HepG2 (cell line): ENCODE measurements at regions not wholly inside any gene's neighbourhood (a gene's known extent, or its start where the extent isn't known, plus 50 kb on each side); places are given as distances from the start of the nearest gene placed in this dataset.

Experiments
- ATAC-seq: fragments of 200-7000 bp; cut with Tn5 transposase; 3 replicates; pipeline ENCODE4 v1.9.1; 2020; ENCODE audit warnings: mild to moderate bottlenecking, moderate library complexity
- BruUV-seq: library from RNA; stranded (reverse); fragments of 400-500 nt; replicated peaks from 2 replicates; lab custom pipeline; 2021; lab: Mats Ljungman, UMichigan
- CTCF ChIA-PET: fragments of 300-600 bp; formaldehyde crosslinking; extraction: SDS; loops from one replicate; lab custom pipeline; 2021; ENCODE audit warnings: low total read pairs, inconsistent platforms, low intra/inter-chr PET ratio; lab: Yijun Ruan, JAX
- POLR2A ChIA-PET: fragments of 350-600 bp; sonication (Branson Sonifier 250); formaldehyde crosslinking; loops from one replicate; lab custom pipeline; 2020; ENCODE audit warnings: antibody characterized with exemption, inconsistent platforms; lab: Yijun Ruan, JAX
- DNase-seq: peaks from one replicate; pipeline ENCODE4 v3.0.0-alpha.2; 2015; ENCODE audit warnings: low spot score
- FAIRE-seq: peaks from 3 replicates; lab custom pipeline; 2011; peaks lifted over from hg19 to GRCh38; lab: Jason Lieb, UNC
- H2AFZ ChIP-seq: one replicate; pipeline ENCODE4 v1.6.1; 2011; ENCODE audit warnings: low read length, inconsistent platforms
- H3K27ac ChIP-seq: fragments of 300-600 bp; 3 replicates; pipeline ENCODE4 v1.8.0; 2011; ENCODE audit warnings: mixed run types, mild to moderate bottlenecking, mixed read lengths, low read length, inconsistent platforms; ENCODE audit not compliant: insufficient read depth; ENCODE audit errors: extremely low read length
- H3K27me3 ChIP-seq, 2 experiments: fragments of 200-600 bp in 1 of 2; 2 replicates in 1 of 2; 3 replicates in 1 of 2; pipeline versions ENCODE4 v1.6.0 to v1.8.0; 2011; ENCODE audit warnings: low read length in 2 of 2, mild to moderate bottlenecking in 2 of 2, moderate library complexity in 2 of 2, inconsistent platforms in 1 of 2; ENCODE audit not compliant: insufficient read depth in 2 of 2, control insufficient read depth in 1 of 2
- H3K36me3 ChIP-seq, 2 experiments: fragments of 200-600 bp in 1 of 2; replicated peaks in 1 of 2; 2 replicates in 1 of 2; 3 replicates in 1 of 2; pipeline versions ENCODE4 v1.5.1 to v1.8.0; 2011; ENCODE audit warnings: low read length in 2 of 2, inconsistent platforms in 1 of 2; ENCODE audit not compliant: insufficient read depth in 2 of 2, control insufficient read depth in 1 of 2
- H3K4me1 ChIP-seq: 2 replicates; pipeline ENCODE4 v1.5.1; 2012; ENCODE audit warnings: low read length, inconsistent platforms; ENCODE audit not compliant: insufficient read depth
- H3K4me2 ChIP-seq: 2 replicates; pipeline ENCODE4 v1.6.0; 2011; ENCODE audit warnings: low read depth, low read length, inconsistent platforms
- H3K4me3 ChIP-seq, 3 experiments: fragments of 200-600 bp in 1 of 3; sonication (generic), shearing (Covaris generic) in 1 of 3; replicated peaks in 1 of 3; 2 replicates each; pipeline ENCODE4 v1.5.1; 2011 to 2016; ENCODE audit warnings: low read length in 3 of 3, inconsistent platforms in 2 of 3, low read depth in 2 of 3, mild to moderate bottlenecking in 2 of 3, control low read depth in 1 of 3, mixed read lengths in 1 of 3; ENCODE audit not compliant: insufficient read depth in 1 of 3
- H3K79me2 ChIP-seq: one replicate; pipeline ENCODE4 v1.6.1; 2011; ENCODE audit warnings: low read length, inconsistent platforms; ENCODE audit not compliant: insufficient read depth
- H3K9ac ChIP-seq: 2 replicates; pipeline ENCODE4 v1.6.0; 2011; ENCODE audit warnings: mild to moderate bottlenecking, low read depth, low read length, inconsistent platforms; ENCODE audit not compliant: insufficient read depth
- H3K9me3 ChIP-seq: 2 replicates; pipeline ENCODE4 v1.5.1; 2012; ENCODE audit warnings: mild to moderate bottlenecking, low read length
- H4K20me1 ChIP-seq: 2 replicates; pipeline ENCODE4 v1.6.0; 2011; ENCODE audit warnings: inconsistent platforms, mild to moderate bottlenecking, low read length, moderate library complexity; ENCODE audit not compliant: insufficient read depth
- CHD4 ChIP-seq: fragments of 200-600 bp; sonication (generic); IDR thresholded peaks from 2 replicates; pipeline ENCODE4 v1.7.0; 2017; ENCODE audit warnings: mild to moderate bottlenecking, low read length, borderline replicate concordance
- ESRRA ChIP-seq: sonication (generic); formaldehyde crosslinking; IDR thresholded peaks from 2 replicates; pipeline ENCODE4 v1.5.1; 2020; ENCODE audit warnings: mild to moderate bottlenecking, low read depth, missing genetic modification reagents
- EZH2 ChIP-seq: conservative IDR thresholded peaks from 2 replicates; pipeline ENCODE4 v1.6.1; 2012; ENCODE audit warnings: mild to moderate bottlenecking, low read depth, low read length, moderate library complexity
- FOXO1 ChIP-seq: sonication (generic); formaldehyde crosslinking; IDR thresholded peaks from 2 replicates; pipeline ENCODE4 v1.4.0; 2020; ENCODE audit warnings: missing genetic modification reagents
- GFI1 ChIP-seq: sonication (generic); formaldehyde crosslinking; IDR thresholded peaks from 2 replicates; pipeline ENCODE4 v1.5.0; 2020; ENCODE audit warnings: missing genetic modification reagents, mild to moderate bottlenecking, borderline replicate concordance
- HNRNPK ChIP-seq: fragments of 200-400 bp; formaldehyde crosslinking; IDR thresholded peaks from 2 replicates; pipeline ENCODE4 v1.6.1; 2018; ENCODE audit warnings: low read length, low read depth, moderate library complexity, mild to moderate bottlenecking; ENCODE audit not compliant: poor library complexity, severe bottlenecking
- KDM4B ChIP-seq: sonication (generic); formaldehyde crosslinking; IDR thresholded peaks from 2 replicates; pipeline ENCODE4 v1.4.0; 2020; ENCODE audit warnings: missing genetic modification reagents
- LCORL ChIP-seq, 2 experiments: fragments of 450-650 bp in 1 of 2; sonication (generic) in 1 of 2; formaldehyde crosslinking in 1 of 2; IDR thresholded peaks; 2 replicates each; pipeline versions ENCODE4 v1.5.0 to v1.6.1; 2017 to 2020; ENCODE audit warnings: antibody characterized with exemption in 1 of 2, missing genetic modification reagents in 1 of 2
- MBNL3 ChIP-seq: fragments of 250-450 bp; sonication (Bioruptor Pico); conservative IDR thresholded peaks from 2 replicates; pipeline ENCODE4 v1.8.0; 2022; ENCODE audit warnings: mild to moderate bottlenecking, inconsistent platforms
- MTA3 ChIP-seq: sonication (generic); formaldehyde crosslinking; IDR thresholded peaks from 2 replicates; pipeline ENCODE4 v1.4.0; 2020; ENCODE audit warnings: missing genetic modification reagents
- PCBP1 ChIP-seq: fragments of 200-400 bp; formaldehyde crosslinking; IDR thresholded peaks from 2 replicates; pipeline ENCODE4 v1.6.1; 2017; ENCODE audit warnings: mild to moderate bottlenecking, low read depth, low read length, borderline replicate concordance
- RFX5 ChIP-seq: IDR thresholded peaks from 2 replicates; pipeline ENCODE4 v1.6.1; 2011; ENCODE audit warnings: low read depth, low read length, improper control_type of control experiment
- SNRNP70 ChIP-seq: fragments of 200-400 bp; formaldehyde crosslinking; IDR thresholded peaks from 2 replicates; pipeline ENCODE4 v1.6.1; 2017; ENCODE audit warnings: mild to moderate bottlenecking, low read depth, low read length, moderate library complexity
- ZNF263 ChIP-seq: sonication (generic); formaldehyde crosslinking; IDR thresholded peaks from 2 replicates; pipeline ENCODE4 v1.4.0; 2020; ENCODE audit warnings: missing genetic modification reagents
- ZNF468 ChIP-seq: sonication (generic); formaldehyde crosslinking; IDR thresholded peaks from 2 replicates; pipeline ENCODE4 v1.8.0; 2022; ENCODE audit warnings: mild to moderate bottlenecking, moderate library complexity, missing genetic modification reagents
- ZNF549 ChIP-seq: sonication (generic); formaldehyde crosslinking; IDR thresholded peaks from 2 replicates; pipeline ENCODE4 v1.5.0; 2020; ENCODE audit warnings: missing genetic modification reagents
- WGBS: methylation state at CpG from one replicate; pipeline ENCODE4 v1.1.6; 2017; ENCODE audit warnings: low lambda C conversion rate; 5-methylcytosine and 5-hydroxymethylcytosine counted together
- in situ Hi-C: cut with HindIII; loops from 2 replicates; pipeline ENCODE4 v1.10.0; 2017; ENCODE audit warnings: low pct_unique_long_range_greater_than_20kb; ENCODE audit not compliant: extremely low pct_ligation_motif_present
- intact Hi-C: fragments of 100-400 bp; cut with micrococcal nuclease; formaldehyde crosslinking; loops from one replicate; pipeline ENCODE4 v1.10.0; 2022; ENCODE audit not compliant: unreplicated experiment
- TF ChIP-seq, protein P1 (sequence below): sonication (generic); formaldehyde crosslinking; IDR thresholded peaks from 2 replicates; pipeline ENCODE4 v1.8.1; 2022; ENCODE audit warnings: mild to moderate bottlenecking, missing genetic modification reagents
- TF ChIP-seq, protein P2 (sequence below): sonication (generic); formaldehyde crosslinking; conservative IDR thresholded peaks from 2 replicates; pipeline ENCODE4 v1.4.0; 2020; ENCODE audit warnings: missing genetic modification reagents
- TF ChIP-seq, protein P3 (sequence below): sonication (generic); formaldehyde crosslinking; IDR thresholded peaks from 2 replicates; pipeline ENCODE4 v1.5.1; 2020; ENCODE audit warnings: missing genetic modification reagents, mild to moderate bottlenecking, borderline replicate concordance

DNA sequence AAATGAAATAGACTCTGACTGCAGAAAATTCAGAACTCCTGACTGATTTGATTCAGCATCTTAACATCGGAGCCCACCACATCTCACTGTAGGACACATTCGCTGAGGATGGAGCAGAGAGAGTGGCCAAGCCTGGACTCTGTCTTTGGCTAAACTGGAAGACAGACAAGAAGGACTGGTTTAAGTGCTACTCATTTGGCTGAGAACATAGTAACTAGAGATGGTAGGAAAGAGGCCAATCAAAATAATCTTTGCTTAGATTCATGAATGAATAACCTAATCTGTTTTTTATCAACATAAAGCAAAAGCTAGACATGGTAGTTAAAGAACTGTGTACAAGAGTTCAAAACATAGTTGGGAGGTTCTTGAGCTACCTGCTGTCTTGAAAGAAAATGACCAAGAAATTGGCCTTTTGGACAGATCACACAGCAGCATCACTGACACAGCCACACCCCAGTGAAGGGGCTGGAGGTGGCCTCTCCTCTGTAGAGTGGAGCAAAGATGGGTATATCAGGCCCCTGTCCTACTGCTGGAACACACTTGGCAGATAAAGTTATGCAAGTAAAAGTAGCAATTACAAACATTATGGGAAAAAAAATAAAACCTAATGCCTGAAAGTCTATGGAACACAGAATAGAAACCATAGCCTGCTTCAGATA is 87.1 kb upstream of the NT5E start:
- Histone ChIP-seq H3K27ac (no peak overlapping the region), H2AFZ (no peak overlapping the region), H3K36me3 (no peaks in the 10 kb centered on the region), H4K20me1 (no peaks in the 10 kb centered on the region), H3K9me3 (no peaks in the 10 kb centered on the region), H3K79me2 (no peaks in the 10 kb centered on the region)
- in situ Hi-C loops = no loop called here
- DNase-seq (no peak), ATAC-seq (peak; percentile 26; the same call in 2 of the 3 replicates)
- WGBS = 92% methylated on average over 2 of the region's 2 CpGs
- intact Hi-C loops = no loop called here
- TF ChIP-seq, protein P1, sequence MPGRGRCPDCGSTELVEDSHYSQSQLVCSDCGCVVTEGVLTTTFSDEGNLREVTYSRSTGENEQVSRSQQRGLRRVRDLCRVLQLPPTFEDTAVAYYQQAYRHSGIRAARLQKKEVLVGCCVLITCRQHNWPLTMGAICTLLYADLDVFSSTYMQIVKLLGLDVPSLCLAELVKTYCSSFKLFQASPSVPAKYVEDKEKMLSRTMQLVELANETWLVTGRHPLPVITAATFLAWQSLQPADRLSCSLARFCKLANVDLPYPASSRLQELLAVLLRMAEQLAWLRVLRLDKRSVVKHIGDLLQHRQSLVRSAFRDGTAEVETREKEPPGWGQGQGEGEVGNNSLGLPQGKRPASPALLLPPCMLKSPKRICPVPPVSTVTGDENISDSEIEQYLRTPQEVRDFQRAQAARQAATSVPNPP (CRISPR knock-in tag) = no peak
- no peak for TF ChIP-seq FOXO1 (CRISPR knock-in tag)
- TF ChIP-seq ZNF549 (CRISPR knock-in tag) = no peak
- no peak for TF ChIP-seq ESRRA
- TF ChIP-seq MTA3 (CRISPR knock-in tag) = no peak
- TF ChIP-seq GFI1 = no peak
- TF ChIP-seq EZH2 = no peak
- no peak for TF ChIP-seq RFX5
- TF ChIP-seq KDM4B (CRISPR knock-in tag) = no peak
- no peak for TF ChIP-seq ZNF468
- TF ChIP-seq MBNL3 = no peak
- no peak for TF ChIP-seq LCORL (IDR thresholded peaks at IDR 0.05)
- TF ChIP-seq LCORL (CRISPR knock-in tag; IDR thresholded peaks at IDR 0.05) = no peak
- TF ChIP-seq, protein P2, sequence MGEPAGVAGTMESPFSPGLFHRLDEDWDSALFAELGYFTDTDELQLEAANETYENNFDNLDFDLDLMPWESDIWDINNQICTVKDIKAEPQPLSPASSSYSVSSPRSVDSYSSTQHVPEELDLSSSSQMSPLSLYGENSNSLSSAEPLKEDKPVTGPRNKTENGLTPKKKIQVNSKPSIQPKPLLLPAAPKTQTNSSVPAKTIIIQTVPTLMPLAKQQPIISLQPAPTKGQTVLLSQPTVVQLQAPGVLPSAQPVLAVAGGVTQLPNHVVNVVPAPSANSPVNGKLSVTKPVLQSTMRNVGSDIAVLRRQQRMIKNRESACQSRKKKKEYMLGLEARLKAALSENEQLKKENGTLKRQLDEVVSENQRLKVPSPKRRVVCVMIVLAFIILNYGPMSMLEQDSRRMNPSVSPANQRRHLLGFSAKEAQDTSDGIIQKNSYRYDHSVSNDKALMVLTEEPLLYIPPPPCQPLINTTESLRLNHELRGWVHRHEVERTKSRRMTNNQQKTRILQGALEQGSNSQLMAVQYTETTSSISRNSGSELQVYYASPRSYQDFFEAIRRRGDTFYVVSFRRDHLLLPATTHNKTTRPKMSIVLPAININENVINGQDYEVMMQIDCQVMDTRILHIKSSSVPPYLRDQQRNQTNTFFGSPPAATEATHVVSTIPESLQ (CRISPR knock-in tag) = no peak
- no peak for TF ChIP-seq SNRNP70
- no peak for TF ChIP-seq ZNF263 (CRISPR knock-in tag)
- no peak for TF ChIP-seq HNRNPK
- TF ChIP-seq, protein P3, sequence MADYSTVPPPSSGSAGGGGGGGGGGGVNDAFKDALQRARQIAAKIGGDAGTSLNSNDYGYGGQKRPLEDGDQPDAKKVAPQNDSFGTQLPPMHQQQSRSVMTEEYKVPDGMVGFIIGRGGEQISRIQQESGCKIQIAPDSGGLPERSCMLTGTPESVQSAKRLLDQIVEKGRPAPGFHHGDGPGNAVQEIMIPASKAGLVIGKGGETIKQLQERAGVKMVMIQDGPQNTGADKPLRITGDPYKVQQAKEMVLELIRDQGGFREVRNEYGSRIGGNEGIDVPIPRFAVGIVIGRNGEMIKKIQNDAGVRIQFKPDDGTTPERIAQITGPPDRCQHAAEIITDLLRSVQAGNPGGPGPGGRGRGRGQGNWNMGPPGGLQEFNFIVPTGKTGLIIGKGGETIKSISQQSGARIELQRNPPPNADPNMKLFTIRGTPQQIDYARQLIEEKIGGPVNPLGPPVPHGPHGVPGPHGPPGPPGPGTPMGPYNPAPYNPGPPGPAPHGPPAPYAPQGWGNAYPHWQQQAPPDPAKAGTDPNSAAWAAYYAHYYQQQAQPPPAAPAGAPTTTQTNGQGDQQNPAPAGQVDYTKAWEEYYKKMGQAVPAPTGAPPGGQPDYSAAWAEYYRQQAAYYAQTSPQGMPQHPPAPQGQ (CRISPR knock-in tag) = no peak
- no peak for TF ChIP-seq PCBP1
- TF ChIP-seq CHD4 = no peak
- TF ChIP-seq, all 625 proteins: peak for 0
- ChIA-PET POLR2A (interaction anchor here (3.5 kb wide), 1 partner anchor 42 kb away, joined by 21 read pairs; no protein-coding TSS in a partner anchor), CTCF (no interaction called here)
- Histone ChIP-seq H3K4me3 (no peak overlapping the region), H3K27me3 (no peaks in the 10 kb centered on the region), H3K9ac (no peak overlapping the region), H3K4me1 (peaks cover 20% of the 10 kb centered on the region), H3K4me2 (no peak overlapping the region)
- FAIRE-seq = no peak
- BruUV-seq = no TSS peak
